ENCODE measurements at regions not wholly inside any gene's neighbourhood (a gene's known extent, or its start where the extent isn't known, plus 50 kb on each side); places are given as distances from the start of the nearest gene placed in this dataset.

GRCh38 chr10:28202941-28203352 lies 99.9 kb downstream of the MPP7 start:
- TF ChIP-seq CTCF (IDR thresholded peaks at IDR 0.05; ENCODE audit: low read length), result no peak
- no peak for TF ChIP-seq EZH2 (optimal IDR thresholded peaks at IDR 0.05; ENCODE audit: low read depth, low read length)

Data from MM.1S (cell line).